Activated CD4-positive, alpha-beta T cell treated with anti-CD3 and anti-CD28 coated beads, Interleukin-2, amount 50 U/mL, for 4 hours (primary cell): ENCODE measurements at regions not wholly inside any gene's neighbourhood (a gene's known extent, or its start where the extent isn't known, plus 50 kb on each side); places are given as distances from the start of the nearest gene placed in this dataset.
A peak's percentile ranks its signal among the peaks of the same experiment; 100 is the strongest.

Experiments
- DNase-seq, 2 experiments: peaks; one replicate each; pipeline ENCODE4 v3.0.0-alpha.2; 2020

DNA sequence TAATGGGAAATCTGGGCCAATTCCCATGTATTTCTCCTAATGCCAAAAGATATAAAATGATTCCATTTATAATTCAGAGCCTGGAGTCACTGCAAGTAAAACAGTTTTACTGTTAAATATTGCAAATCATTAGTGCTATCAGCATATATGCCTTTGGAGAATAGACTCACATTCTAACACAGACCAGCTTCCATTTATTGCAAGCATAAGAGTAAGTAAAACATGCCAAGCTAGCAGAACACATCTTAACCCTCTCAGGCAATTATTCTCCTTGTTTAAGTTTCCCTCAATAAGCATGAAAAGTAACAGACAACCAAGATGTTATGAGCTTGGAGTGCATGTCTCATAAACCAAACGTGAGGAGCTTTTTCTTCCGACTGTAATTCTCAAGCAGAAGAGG lies 173.9 kb upstream of the GRIP1 start:
- no peak for DNase-seq

- DNase-seq, result no peak
Observed at GRCh38 chr12:66859751-66860440, 181.0 kb upstream of the GRIP1 start.

DNA sequence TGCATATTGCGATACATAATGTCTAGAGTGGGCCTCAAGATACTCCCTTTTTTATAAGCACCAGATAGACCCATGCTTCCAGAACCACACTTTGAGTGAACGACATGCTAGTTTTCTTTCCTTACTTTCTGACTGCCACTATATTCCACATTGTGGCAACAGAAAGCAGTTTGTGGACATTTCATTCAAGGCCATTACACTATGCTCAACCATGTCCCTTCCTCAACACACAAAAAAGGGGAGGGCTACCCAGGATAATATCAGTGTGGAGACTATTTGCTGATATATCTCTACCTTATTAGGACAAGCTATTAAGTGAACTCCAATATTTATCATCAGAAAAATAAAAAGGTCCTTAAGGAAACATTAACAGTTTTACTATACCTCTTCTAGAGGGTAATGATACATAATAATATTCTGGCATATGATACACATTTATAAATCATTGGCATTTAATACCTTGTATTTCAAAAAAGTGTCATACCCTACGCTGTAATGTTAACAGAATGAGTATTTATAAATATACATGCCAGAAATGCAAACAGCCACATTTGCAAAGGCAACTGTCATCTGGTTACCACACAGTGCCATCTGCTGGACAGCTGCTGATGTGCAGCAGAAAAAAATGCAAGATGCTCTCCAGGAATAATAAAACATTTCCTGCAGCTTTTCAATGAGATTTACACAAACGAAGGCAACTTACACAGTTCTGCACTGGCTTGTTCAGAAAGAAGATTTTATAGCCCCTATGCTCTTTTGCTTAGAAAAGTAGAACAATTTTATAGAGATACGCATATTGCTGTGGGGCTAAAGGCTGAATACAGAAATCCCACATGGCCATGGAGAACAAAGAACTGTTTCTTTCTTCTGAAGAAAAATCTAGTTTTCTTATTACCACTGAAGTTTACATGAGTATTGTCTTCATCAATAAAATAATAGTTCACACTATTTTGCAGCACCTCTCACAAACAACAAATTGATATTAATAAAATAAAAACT lies 182.2 kb upstream of the GRIP1 start:
- DNase-seq, result peak; percentile 54 to 61

DNA sequence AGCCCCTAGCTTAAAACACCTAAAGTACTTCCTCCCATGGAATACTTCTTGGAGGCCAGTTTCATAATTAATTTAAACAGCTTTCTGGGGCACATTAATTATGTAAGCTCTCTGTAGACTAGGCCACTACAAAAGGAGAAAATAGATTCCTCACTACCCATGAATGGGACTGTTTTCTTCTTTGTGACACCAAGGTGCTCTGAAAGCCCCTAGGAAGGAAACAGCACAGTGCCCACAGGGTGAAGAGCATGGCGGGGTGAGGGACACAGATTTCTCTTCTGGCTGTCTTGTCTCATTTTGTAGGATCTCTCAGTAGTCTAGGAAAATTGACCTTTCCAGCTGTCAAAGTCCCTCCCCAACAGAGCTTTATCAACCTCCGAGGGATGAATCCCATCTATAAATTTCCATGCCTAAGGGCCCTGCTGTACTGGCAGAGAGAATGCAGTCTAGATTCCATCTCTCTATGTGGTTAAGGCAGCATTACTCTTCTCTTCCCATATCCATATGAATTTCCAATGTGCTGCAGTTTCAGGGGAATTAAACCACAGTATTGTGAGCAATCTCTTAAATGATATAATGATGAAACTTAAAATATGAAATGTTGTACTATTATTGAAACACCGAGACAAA lies 183.6 kb upstream of the GRIP1 start:
- no peak for DNase-seq

DNA sequence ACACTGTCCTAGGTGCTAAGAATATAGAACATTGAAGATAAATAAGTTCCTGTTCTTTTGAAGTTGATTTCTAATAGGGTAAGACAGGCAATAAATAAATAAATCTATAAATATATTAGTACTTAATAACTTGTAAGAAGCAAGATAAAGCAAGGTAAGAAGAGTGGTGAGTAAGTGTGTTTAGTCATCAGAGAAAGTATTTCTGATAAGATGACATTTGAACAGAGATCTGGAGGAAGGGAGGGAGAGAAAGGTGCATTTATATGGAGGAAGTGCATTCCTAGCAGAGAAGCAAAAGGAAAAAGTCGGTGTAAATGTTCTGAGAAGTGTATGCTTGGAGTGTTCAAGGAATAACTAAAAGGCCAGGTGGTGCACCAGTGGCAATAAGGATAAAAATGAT lies 184.4 kb upstream of the GRIP1 start:
- no peak for DNase-seq

DNA sequence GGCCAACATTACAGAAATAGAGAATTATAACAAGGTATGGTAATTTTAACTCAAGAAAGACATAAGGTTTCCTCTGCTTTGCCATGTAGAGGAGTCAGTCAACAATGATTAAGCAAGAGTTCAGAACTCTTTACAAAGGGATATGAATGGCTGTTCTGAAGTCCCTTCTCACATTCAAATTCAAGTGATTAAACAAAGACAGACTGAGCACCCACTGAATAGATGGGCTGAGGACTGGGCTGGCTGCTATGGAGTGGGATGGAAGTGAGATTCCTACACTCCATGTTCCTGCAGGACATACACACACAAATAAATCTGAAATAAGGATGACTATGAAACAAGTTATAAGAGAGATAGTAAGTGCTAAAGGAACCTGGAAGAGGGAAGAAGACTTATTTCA lies 199.0 kb upstream of the GRIP1 start:
- no peak for DNase-seq

DNA sequence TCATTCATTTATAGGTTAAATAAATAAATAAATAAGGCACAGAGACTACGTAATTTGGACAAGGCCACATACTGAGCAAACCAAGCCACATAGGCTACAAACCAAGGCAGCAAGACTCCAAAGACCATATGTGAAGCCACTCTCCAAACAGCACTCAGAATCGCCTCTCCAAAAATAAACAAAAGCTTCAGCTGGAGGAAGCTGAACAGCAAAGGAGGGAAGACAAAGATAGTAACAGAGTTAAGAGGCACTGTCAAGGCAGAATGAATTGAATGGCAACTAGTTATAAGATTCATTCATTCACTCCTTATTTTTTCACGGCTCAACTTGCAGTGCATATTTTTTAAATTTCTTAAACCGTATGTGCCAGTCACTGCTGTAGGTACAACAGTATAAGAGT lies 200.5 kb upstream of the GRIP1 start:
- DNase-seq, result no peak

DNA sequence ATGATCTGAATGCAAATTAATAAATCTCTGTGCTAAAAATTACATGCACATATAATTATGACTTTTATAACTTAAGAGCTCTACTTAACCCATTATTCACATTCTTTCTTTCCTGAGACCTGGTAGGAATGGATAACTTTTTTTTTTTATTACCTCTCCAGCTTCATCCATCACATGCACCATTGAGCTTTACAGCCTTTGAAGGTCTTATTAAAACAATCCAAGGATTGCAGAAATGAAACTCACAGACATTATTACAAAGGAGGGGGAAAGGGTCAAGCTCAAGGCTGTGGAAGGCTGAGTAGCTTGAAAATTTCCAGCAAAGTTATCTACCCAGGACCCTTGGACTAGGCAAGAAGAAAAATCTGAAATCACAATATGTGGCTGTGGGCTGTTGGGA lies 202.5 kb upstream of the GRIP1 start:
- DNase-seq, result no peak

GRCh38 chr12:66884091-66884490 lies 205.2 kb upstream of the GRIP1 start:
- DNase-seq, result no peak

GRCh38 chr12:66885115-66885875 lies 206.4 kb upstream of the GRIP1 start:
- no peak for DNase-seq

DNA sequence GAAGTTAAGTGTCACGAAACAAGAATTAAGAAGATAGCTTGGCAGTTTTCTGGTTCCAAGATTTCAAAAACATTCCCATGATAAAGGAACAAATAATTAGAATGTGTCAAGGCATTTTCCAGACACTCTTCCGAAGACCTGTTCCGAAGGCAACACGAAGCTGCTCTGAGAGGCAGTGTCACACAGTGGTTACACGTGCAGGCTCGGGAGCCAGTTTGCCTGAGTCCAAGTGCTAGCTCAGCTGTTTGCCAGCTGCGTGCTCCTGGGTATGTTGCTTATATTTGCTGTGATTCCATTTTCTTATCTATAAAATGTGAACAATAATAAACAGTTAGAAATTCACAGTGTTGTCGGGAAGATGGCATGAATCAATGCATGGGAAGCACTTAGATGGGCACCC lies 217.9 kb upstream of the GRIP1 start:
- no peak for DNase-seq

DNA sequence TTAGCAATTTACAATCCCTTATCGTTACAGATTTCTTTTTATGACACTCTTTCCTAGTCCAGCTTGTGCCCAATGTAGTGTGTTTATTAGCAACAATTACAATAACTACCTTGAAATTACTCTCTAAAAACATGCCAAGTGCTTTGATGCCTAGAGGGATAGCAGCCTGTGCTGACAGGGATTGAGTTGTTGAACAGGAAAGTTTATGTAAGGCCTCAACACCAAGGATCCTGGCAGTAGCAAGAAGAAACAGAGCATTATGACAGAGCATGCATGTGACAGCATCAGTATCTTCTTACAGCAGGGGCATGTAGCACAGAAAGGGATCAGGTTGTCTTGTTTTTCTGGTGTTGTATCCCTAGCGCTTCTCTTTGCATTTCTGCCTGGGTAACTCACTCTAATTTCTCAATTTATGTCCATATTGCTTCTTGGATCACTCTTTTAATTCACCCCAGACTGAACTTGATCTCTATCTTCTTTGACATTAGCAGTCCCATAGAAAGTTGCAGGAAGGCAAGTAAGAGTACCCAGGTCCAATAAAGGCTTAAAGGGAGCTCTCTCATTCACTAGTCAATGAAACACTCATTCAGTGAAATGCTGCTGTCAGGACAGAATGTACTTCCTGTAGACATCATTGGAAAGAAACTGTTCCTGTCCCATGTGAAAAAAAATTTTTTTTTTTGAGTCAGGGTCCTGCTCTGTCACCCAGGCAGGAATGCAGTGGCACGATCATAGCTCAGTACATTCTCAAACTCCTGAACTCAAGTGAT lies 220.0 kb upstream of the GRIP1 start:
- DNase-seq, result no peak

- DNase-seq, result no peak
Observed at GRCh38 chr12:66899588-66899987, 220.7 kb upstream of the GRIP1 start.

GRCh38 chr12:66900616-66901015 lies 221.7 kb upstream of the GRIP1 start:
- DNase-seq, result no peak

DNA sequence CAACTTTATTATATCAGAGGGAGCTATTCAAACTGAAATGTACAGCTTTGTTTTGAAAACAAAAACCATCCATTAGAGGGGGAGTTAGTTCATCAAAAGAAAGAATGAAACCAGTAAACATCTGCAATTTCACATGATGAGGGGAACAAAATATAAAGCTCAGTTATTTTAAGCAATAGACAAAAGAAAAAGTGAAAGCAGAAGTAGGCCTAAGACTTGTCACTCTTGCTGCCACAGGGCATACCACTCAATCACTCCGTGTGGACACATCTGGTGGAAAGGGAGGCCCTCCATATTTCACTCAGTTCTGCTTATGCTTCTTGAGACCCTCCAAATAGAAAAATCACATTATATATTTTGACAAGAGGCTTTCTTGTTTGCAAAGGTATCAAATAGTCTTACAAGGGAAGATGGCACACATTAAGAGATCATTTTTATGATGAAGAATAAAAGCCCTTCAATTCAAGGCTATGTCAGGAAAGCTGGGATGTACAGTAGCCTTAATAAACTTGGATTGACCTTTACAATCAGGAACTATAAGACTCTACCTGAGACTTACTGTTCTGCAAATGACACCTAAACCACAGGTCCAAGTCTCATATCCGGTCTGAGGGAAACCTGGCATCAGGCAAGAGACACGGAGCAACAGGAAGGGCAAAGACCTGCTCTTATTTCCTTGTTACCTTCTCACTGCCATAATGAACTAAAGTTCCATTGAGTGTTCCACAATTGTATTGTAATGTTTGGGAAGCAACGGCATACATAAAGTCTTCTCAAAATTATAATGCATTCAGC lies 222.5 kb upstream of the GRIP1 start:
- no peak for DNase-seq

GRCh38 chr12:66902020-66902419 lies 223.1 kb upstream of the GRIP1 start:
- no peak for DNase-seq

DNA sequence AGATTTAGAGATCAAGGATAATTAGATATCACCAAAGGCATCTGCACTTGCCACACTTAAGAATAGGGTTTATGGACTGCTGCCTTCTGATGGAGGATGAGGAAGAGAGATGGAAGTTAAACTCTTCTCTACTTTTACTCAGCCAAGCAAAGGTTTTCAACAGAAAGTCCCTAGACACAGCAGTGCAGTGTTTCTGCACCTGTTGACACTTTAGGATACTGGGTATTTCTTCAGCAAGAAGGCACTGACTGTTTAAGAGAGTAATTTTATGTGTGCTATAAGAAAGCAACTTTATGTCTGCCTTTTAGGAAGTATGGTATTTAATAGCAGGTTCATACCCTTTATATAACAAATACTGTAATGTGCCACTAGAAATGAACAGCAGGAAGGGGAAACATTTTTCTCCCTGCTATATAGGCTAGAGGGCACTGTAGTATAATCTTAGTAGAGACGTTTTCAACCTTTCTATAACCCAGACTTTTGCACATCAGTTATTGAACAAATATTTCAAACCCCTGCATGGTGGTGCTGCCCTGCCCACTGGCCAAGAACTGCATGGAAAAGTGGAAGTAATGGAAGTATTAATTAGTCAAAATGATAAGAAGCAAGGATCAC lies 225.0 kb upstream of the GRIP1 start:
- DNase-seq, result no peak

DNA sequence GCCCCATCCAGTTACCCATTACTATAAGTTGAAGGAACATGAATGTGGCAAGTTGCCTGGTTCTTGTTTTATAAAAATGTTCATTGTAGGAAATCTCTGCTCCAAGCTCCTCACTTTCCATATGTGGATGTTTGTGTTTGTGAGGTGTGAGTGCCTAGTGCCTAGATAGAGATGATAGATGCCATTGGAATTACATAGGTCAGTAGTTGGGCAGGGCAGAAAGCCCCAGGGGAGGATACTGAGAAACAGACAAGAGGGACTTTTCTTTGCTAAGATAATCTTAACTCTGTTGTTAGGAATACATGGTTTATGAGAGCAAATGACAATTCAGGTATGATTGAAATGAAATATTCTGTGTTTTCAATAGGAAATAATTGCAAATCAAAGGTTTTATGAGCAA lies 226.3 kb upstream of the GRIP1 start:
- DNase-seq, result no peak

DNA sequence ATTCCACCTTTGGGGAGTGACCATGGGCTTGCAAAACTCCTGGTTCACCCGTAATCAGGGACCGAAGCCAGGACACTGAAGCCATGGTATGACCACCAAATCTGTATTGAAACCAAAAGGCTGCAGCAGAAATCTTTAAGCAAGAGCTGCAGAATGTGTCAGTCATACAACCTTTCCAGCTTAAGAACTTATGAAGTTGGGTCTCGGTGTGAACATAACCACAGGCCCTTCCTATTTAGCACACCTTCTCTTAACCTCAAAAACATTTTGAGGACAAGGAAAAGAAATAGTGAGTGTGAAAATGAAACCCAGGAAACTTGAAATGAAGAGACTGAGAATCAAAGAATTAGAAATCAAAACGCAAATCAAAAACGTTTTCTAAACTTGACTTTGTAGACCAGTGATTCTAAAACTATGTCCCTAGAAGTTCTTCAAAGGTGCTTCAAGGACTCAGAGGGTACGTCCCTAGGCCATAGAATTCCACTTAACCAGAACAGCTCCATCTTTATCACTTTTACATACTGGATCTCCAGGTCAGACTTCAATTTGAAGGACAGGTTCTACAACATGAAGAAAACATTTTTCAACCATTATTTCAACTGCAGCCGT lies 231.6 kb upstream of the GRIP1 start:
- DNase-seq, result no peak

GRCh38 chr12:66915306-66915904 lies 236.5 kb upstream of the GRIP1 start:
- DNase-seq, result no peak
